Activated CD4-positive, alpha-beta memory T cell treated with anti-CD3 and anti-CD28 coated beads for 36 hours (primary cell): ENCODE measurements at regions not wholly inside any gene's neighbourhood (a gene's known extent, or its start where the extent isn't known, plus 50 kb on each side); places are given as distances from the start of the nearest gene placed in this dataset.

ENCODE experiments used
- CTCF ChIA-PET: fragments of 350-600 bp; sonication (Branson Sonifier 250); formaldehyde crosslinking; loops from one replicate; lab custom pipeline; 2021; ENCODE audit warnings: antibody characterized with exemption, inconsistent platforms; lab: Charles Lee
- POLR2A ChIA-PET: fragments of 350-600 bp; sonication (Branson Sonifier 250); formaldehyde crosslinking; loops from one replicate; lab custom pipeline; 2021; ENCODE audit warnings: antibody characterized with exemption; lab: Charles Lee
- DNase-seq: peaks from one replicate; pipeline ENCODE4 v3.0.0-alpha.2; 2020
- H3K27ac Mint-ChIP-seq: one replicate; pipeline ENCODE4 v1.8.0; 2021; ENCODE audit warnings: mixed read lengths
- H3K27me3 Mint-ChIP-seq: one replicate; pipeline ENCODE4 v1.8.0; 2021; ENCODE audit warnings: mixed read lengths
- H3K36me3 Mint-ChIP-seq: one replicate; pipeline ENCODE4 v1.8.0; 2021; ENCODE audit warnings: mixed read lengths
- H3K4me1 Mint-ChIP-seq: one replicate; pipeline ENCODE4 v1.8.0; 2021; ENCODE audit warnings: low read depth, mixed read lengths
- H3K4me3 Mint-ChIP-seq: one replicate; pipeline ENCODE4 v1.8.0; 2021; ENCODE audit warnings: mild to moderate bottlenecking, mixed read lengths
- H3K9me3 Mint-ChIP-seq: one replicate; pipeline ENCODE4 v1.8.0; 2021; ENCODE audit warnings: mixed read lengths
- intact Hi-C: fragments of 100-400 bp; cut with micrococcal nuclease; formaldehyde crosslinking; loops from one replicate; pipeline ENCODE4 v1.15.1; 2023

GRCh38 chr14:95014036-95014435 is 143.3 kb downstream of the DICER1 start:
- Mint-ChIP-seq H3K27me3 (peaks cover 3% of the 10 kb centered on the region), H3K36me3 (no peaks in the 10 kb centered on the region), H3K4me1 (no peaks in the 10 kb centered on the region), H3K9me3 (peaks cover 5% of the 10 kb centered on the region), H3K4me3 (no peak overlapping the region), H3K27ac (no peak overlapping the region)
- POLR2A ChIA-PET: no interaction called here
- CTCF ChIA-PET: interaction anchor here (0.5 kb wide), 1 partner anchor 591 kb away, joined by 3 read pairs; no protein-coding TSS in a partner anchor
- intact Hi-C loops: no loop called here
- DNase-seq: no peak

GRCh38 chr14:95011445-95012006 is 145.8 kb downstream of the DICER1 start:
- ChIA-PET POLR2A (interaction anchor here (1.0 kb wide), 1 partner anchor 393 kb away, joined by 4 read pairs; no protein-coding TSS in a partner anchor), CTCF (no interaction called here)
- Mint-ChIP-seq H3K36me3 (no peaks in the 10 kb centered on the region), H3K9me3 (peaks cover 5% of the 10 kb centered on the region), H3K27ac (no peak overlapping the region), H3K4me1 (no peaks in the 10 kb centered on the region), H3K27me3 (peaks cover 15% of the 10 kb centered on the region), H3K4me3 (no peak overlapping the region)
- intact Hi-C loops: no loop called here
- DNase-seq: no peak

- Mint-ChIP-seq H3K4me1 (no peaks in the 10 kb centered on the region), H3K36me3 (no peaks in the 10 kb centered on the region), H3K27ac (no peak overlapping the region), H3K4me3 (no peak overlapping the region), H3K27me3 (peaks cover 19% of the 10 kb centered on the region), H3K9me3 (no peaks in the 10 kb centered on the region)
- DNase-seq: no peak
- intact Hi-C loops: no loop called here
- ChIA-PET POLR2A (no interaction called here), CTCF (no interaction called here)
These were observed 148.7 kb downstream of the DICER1 start for GRCh38 chr14:95008445-95009217.

- H3K9me3 Mint-ChIP-seq: no peaks in the 10 kb centered on the region
- ChIA-PET CTCF (no interaction called here), POLR2A (no interaction called here)
- no peaks in the 10 kb centered on the region for H3K4me1 Mint-ChIP-seq
- H3K27me3 Mint-ChIP-seq: peaks cover 19% of the 10 kb centered on the region
- no peak overlapping the region for H3K27ac Mint-ChIP-seq
- H3K4me3 Mint-ChIP-seq: no peak overlapping the region
- no peaks in the 10 kb centered on the region for H3K36me3 Mint-ChIP-seq
- DNase-seq: no peak
- intact Hi-C loops: no loop called here
These were observed 149.4 kb downstream of the DICER1 start for GRCh38 chr14:95007921-95008320.

GRCh38 chr14:95006479-95006878 is 150.8 kb downstream of the DICER1 start:
- no peaks in the 10 kb centered on the region for H3K9me3 Mint-ChIP-seq
- CTCF ChIA-PET: interaction anchor here (1.3 kb wide), 1 partner anchor 45 kb away, joined by 4 read pairs; no protein-coding TSS in a partner anchor
- POLR2A ChIA-PET: no interaction called here
- no peaks in the 10 kb centered on the region for H3K36me3 Mint-ChIP-seq
- DNase-seq: no peak
- intact Hi-C loops: no loop called here
- no peak overlapping the region for H3K4me3 Mint-ChIP-seq
- no peaks in the 10 kb centered on the region for H3K4me1 Mint-ChIP-seq
- no peak overlapping the region for H3K27ac Mint-ChIP-seq
- peaks cover 19% of the 10 kb centered on the region for H3K27me3 Mint-ChIP-seq

- Mint-ChIP-seq H3K27ac (no peak overlapping the region), H3K4me1 (no peaks in the 10 kb centered on the region)
These were observed 151.3 kb downstream of the DICER1 start for GRCh38 chr14:95006051-95006450.

GRCh38 chr14:95003099-95003960 is 154.0 kb downstream of the DICER1 start:
- DNase-seq: no peak
- no peak overlapping the region for H3K4me3 Mint-ChIP-seq
- intact Hi-C loops: no loop called here
- peaks cover 23% of the 10 kb centered on the region for H3K27me3 Mint-ChIP-seq
- H3K36me3 Mint-ChIP-seq: no peaks in the 10 kb centered on the region
- ChIA-PET CTCF (no interaction called here), POLR2A (no interaction called here)
- no peaks in the 10 kb centered on the region for H3K9me3 Mint-ChIP-seq
- no peak overlapping the region for H3K27ac Mint-ChIP-seq
- no peaks in the 10 kb centered on the region for H3K4me1 Mint-ChIP-seq

More at GRCh38 chr14:95006051-95006450, 151.3 kb downstream of the DICER1 start:
- Mint-ChIP-seq H3K36me3 (no peaks in the 10 kb centered on the region), H3K4me3 (no peak overlapping the region), H3K9me3 (no peaks in the 10 kb centered on the region), H3K27me3 (peaks cover 20% of the 10 kb centered on the region)
- no peak for DNase-seq
- ChIA-PET CTCF (interaction anchor here (1.3 kb wide), 1 partner anchor 45 kb away, joined by 4 read pairs; no protein-coding TSS in a partner anchor), POLR2A (no interaction called here)
- intact Hi-C loops: no loop called here

- Mint-ChIP-seq H3K4me1 (no peaks in the 10 kb centered on the region), H3K9me3 (no peaks in the 10 kb centered on the region), H3K36me3 (no peaks in the 10 kb centered on the region), H3K27ac (no peak overlapping the region), H3K27me3 (peaks cover 20% of the 10 kb centered on the region), H3K4me3 (no peak overlapping the region)
- intact Hi-C loops: no loop called here
- ChIA-PET POLR2A (no interaction called here), CTCF (no interaction called here)
- DNase-seq: no peak
These were observed 158.6 kb downstream of the DICER1 start for GRCh38 chr14:94998685-94999084.

GRCh38 chr14:94998110-94998509 is 159.2 kb downstream of the DICER1 start:
- Mint-ChIP-seq H3K4me3 (no peak overlapping the region), H3K4me1 (no peaks in the 10 kb centered on the region), H3K27ac (no peak overlapping the region), H3K27me3 (peaks cover 20% of the 10 kb centered on the region), H3K36me3 (no peaks in the 10 kb centered on the region), H3K9me3 (no peaks in the 10 kb centered on the region)
- ChIA-PET CTCF (no interaction called here), POLR2A (no interaction called here)
- intact Hi-C loops: no loop called here
- DNase-seq: no peak

- Mint-ChIP-seq H3K4me3 (no peak overlapping the region), H3K4me1 (no peaks in the 10 kb centered on the region), H3K9me3 (no peaks in the 10 kb centered on the region), H3K27ac (no peak overlapping the region), H3K36me3 (no peaks in the 10 kb centered on the region), H3K27me3 (peaks cover 15% of the 10 kb centered on the region)
- no peak for DNase-seq
- intact Hi-C loops: no loop called here
- ChIA-PET CTCF (no interaction called here), POLR2A (no interaction called here)
These were observed 161.8 kb downstream of the DICER1 start for GRCh38 chr14:94995551-94995950.

- DNase-seq: no peak
- Mint-ChIP-seq H3K27me3 (peaks cover 14% of the 10 kb centered on the region), H3K27ac (no peak overlapping the region), H3K36me3 (no peaks in the 10 kb centered on the region), H3K4me1 (no peaks in the 10 kb centered on the region), H3K9me3 (no peaks in the 10 kb centered on the region), H3K4me3 (no peak overlapping the region)
- ChIA-PET POLR2A (no interaction called here), CTCF (no interaction called here)
- intact Hi-C loops: no loop called here
These were observed 163.1 kb downstream of the DICER1 start for GRCh38 chr14:94994245-94994644.

- peaks cover 11% of the 10 kb centered on the region for H3K9me3 Mint-ChIP-seq
- no peak overlapping the region for H3K4me3 Mint-ChIP-seq
- no peaks in the 10 kb centered on the region for H3K4me1 Mint-ChIP-seq
- ChIA-PET CTCF (no interaction called here), POLR2A (no interaction called here)
- H3K27ac Mint-ChIP-seq: no peak overlapping the region
- H3K27me3 Mint-ChIP-seq: peaks cover 4% of the 10 kb centered on the region
- no peak for DNase-seq
- H3K36me3 Mint-ChIP-seq: peaks cover 1% of the 10 kb centered on the region
- intact Hi-C loops: no loop called here
These were observed 165.3 kb downstream of the DICER1 start for GRCh38 chr14:94992046-94992445.
